Type B pancreatic cell (in vitro differentiated cells): ENCODE measurements at regions not wholly inside any gene's neighbourhood (a gene's known extent, or its start where the extent isn't known, plus 50 kb on each side); places are given as distances from the start of the nearest gene placed in this dataset.
"Not testable (repeated sequence)": the region's sequence is repeated elsewhere in the genome, so short reads cannot be mapped to it uniquely, and the experiment has no call there.

ENCODE experiments used
- DNase-seq: peaks from one replicate; pipeline ENCODE4 v3.0.0; 2021; ENCODE audit warnings: mixed read lengths; ENCODE audit not compliant: unreplicated experiment; ENCODE audit errors: extremely low spot score
- H3K27ac Mint-ChIP-seq: 2 replicates; pipeline ENCODE4 v1.8.0; 2021; ENCODE audit warnings: mild to moderate bottlenecking, mixed read lengths
- H3K27me3 Mint-ChIP-seq: 2 replicates; pipeline ENCODE4 v1.8.0; 2021; ENCODE audit warnings: mixed read lengths
- H3K36me3 Mint-ChIP-seq: 2 replicates; pipeline ENCODE4 v1.8.0; 2021; ENCODE audit warnings: mixed read lengths
- H3K4me1 Mint-ChIP-seq: one replicate; pipeline ENCODE4 v1.8.0; 2021; ENCODE audit warnings: mixed read lengths; ENCODE audit not compliant: unreplicated experiment
- H3K4me3 Mint-ChIP-seq: 2 replicates; pipeline ENCODE4 v1.8.0; 2021; ENCODE audit warnings: mild to moderate bottlenecking, mixed read lengths
- H3K9me3 Mint-ChIP-seq: 2 replicates; pipeline ENCODE4 v1.8.0; 2021; ENCODE audit warnings: mixed read lengths
- TF ChIP-seq, protein P1 (sequence below): fragments of 200-600 bp; sonication (generic); conservative IDR thresholded peaks from 2 replicates; pipeline ENCODE4 v1.5.0; 2021; ENCODE audit warnings: antibody characterized with exemption, mild to moderate bottlenecking

DNA sequence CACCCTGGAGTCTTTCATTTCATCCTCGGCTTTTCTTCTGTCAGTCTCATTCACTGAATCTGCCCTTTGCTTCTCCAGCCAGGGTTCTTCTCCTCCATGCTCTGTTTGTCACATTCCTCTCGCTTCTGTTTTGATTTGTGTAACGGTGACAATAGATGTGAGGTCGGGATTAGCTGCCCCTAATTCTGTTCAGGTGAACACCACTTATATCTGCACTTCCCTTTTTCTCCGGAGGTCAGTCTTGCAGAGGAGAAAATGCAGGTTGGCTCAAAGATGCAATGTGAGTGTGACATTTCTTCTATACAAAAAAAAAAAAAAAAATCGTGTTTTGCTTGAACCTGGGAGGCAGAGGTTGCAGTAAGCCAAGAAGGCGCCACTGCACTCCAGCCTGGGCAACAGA is 262.9 kb downstream of the ASMT start:
- peaks cover 6% of the 10 kb centered on the region for H3K27me3 Mint-ChIP-seq
- H3K4me3 Mint-ChIP-seq, result no peak overlapping the region
- no peaks in the 10 kb centered on the region for H3K36me3 Mint-ChIP-seq
- no peaks in the 10 kb centered on the region for H3K9me3 Mint-ChIP-seq
- H3K27ac Mint-ChIP-seq, result no peak overlapping the region
- TF ChIP-seq, protein P1, sequence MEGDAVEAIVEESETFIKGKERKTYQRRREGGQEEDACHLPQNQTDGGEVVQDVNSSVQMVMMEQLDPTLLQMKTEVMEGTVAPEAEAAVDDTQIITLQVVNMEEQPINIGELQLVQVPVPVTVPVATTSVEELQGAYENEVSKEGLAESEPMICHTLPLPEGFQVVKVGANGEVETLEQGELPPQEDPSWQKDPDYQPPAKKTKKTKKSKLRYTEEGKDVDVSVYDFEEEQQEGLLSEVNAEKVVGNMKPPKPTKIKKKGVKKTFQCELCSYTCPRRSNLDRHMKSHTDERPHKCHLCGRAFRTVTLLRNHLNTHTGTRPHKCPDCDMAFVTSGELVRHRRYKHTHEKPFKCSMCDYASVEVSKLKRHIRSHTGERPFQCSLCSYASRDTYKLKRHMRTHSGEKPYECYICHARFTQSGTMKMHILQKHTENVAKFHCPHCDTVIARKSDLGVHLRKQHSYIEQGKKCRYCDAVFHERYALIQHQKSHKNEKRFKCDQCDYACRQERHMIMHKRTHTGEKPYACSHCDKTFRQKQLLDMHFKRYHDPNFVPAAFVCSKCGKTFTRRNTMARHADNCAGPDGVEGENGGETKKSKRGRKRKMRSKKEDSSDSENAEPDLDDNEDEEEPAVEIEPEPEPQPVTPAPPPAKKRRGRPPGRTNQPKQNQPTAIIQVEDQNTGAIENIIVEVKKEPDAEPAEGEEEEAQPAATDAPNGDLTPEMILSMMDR, result no peak
- H3K4me1 Mint-ChIP-seq, result no peaks in the 10 kb centered on the region
- no peak for DNase-seq

DNA sequence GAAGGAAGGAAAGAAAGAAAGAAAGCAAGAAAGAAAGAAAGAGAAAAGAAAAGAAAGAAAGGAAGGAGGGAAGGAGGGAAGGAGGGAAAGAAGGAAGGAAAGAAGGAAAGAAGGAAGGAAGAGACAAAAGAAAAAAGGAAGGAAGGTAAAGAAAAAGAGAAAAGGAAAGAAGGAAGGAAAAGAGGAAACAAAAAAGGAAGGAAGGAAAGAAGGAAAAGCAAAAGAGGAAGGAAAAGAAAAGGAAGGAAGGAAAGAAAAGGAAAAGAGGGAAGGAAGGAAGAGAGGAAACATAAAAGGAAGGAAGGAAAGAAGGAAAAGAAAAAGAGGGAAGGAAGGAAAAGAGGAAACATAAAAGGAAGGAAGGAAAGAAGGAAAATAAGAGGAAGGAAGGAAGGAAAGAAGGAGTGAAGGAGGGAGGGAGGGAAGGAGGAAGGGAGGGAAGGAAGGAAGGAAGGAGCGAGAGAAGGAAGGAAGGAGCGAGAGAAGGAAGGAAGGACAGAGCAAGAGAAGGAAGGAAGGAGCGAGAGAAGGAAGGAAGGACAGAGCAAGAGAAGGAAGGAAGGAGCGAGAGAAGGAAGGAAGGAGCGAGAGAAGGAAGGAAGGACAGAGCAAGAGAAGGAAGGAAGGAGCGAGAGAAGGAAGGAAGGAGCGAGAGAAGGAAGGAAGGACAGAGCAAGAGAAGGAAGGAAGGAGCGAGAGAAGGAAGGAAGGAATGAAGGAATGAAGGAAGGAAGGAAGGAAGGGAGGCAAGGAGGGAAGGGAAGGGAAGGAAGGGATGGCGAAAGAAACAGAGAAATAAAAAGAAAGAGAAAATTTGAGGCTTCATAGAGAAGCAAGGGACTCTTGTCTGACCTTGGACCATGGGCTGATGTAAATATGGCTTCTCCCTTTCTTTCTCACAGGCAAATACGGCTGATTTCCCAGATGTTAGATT is 266.3 kb downstream of the ASMT start:
- not testable (repeated sequence) for H3K9me3 Mint-ChIP-seq, H3K4me3 Mint-ChIP-seq

DNA sequence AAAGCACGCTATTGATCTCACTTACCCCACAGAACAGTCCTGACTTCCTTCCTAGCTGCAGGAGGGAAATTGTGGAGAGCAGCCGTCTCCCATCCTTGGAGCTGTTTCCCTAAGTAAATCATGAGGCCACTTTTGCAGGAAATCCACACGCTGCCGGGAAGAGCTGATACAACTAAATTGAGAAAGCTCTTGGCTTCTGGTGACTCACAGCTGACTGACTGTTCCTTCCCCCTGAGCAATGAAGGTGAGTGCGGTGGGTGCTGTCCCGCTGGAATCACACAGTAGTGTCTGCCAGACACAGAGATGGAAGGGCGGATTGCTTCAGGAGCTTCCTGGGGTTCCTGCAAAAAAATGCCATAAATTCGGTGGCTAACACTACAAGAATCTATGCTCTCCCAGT is 268.9 kb downstream of the ASMT start:
- Mint-ChIP-seq H3K4me1 (no peaks in the 10 kb centered on the region), H3K27me3 (no peaks in the 10 kb centered on the region), H3K36me3 (no peaks in the 10 kb centered on the region), H3K9me3 (peaks cover 6% of the 10 kb centered on the region), H3K27ac (no peak overlapping the region), H3K4me3 (no peak overlapping the region)
- TF ChIP-seq, protein P1, result no peak
- DNase-seq, result no peak

More for the DNA sequence above, 266.3 kb downstream of the ASMT start:
- not testable (repeated sequence) for H3K4me1 Mint-ChIP-seq, DNase-seq, H3K27me3 Mint-ChIP-seq, H3K27ac Mint-ChIP-seq, H3K36me3 Mint-ChIP-seq

DNA sequence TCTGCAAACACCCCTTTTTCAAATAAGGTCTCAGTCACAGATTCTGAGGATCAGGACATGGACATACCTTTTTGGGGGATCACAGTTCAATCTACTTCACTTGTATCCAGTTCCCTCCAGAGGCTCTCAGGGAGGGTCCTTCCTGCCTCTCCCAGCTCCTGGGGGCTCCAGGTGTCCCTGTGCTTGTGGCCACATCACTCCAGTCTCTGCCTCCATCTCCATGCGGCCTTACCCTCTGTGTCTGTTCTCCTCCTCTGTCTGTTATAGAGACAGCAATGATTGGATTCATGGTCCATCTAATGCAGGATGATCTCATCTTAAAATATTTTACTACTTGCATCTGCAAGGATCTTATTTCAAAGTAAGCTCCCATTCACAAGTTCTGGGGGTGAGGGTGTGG is 269.6 kb downstream of the ASMT start:
- Mint-ChIP-seq H3K27ac (no peak overlapping the region), H3K4me1 (no peaks in the 10 kb centered on the region), H3K27me3 (no peaks in the 10 kb centered on the region), H3K36me3 (no peaks in the 10 kb centered on the region), H3K9me3 (peaks cover 6% of the 10 kb centered on the region), H3K4me3 (no peak overlapping the region)
- TF ChIP-seq, protein P1, result no peak
- no peak for DNase-seq

DNA sequence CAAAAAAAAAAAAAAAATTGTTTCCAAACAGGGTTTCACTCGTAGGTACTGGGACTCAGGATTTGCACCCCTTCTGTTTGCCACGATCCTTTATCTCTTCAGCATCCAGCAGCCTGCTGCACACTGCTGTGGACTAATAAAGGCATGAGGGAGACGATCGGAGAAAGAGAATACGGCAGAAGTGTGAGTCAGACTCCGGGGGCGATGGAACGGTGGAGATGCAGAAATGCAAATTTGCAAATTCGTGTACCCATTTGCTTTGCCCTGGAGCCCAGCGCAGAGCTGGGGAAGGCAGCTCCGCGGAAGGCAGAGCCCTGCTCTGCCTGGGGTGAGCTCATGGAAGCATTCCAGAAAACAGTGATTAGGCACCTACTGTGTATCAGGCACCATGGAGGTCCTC is 270.3 kb downstream of the ASMT start:
- Mint-ChIP-seq H3K4me1 (no peaks in the 10 kb centered on the region), H3K4me3 (no peak overlapping the region), H3K9me3 (peaks cover 6% of the 10 kb centered on the region), H3K27ac (no peak overlapping the region), H3K27me3 (no peaks in the 10 kb centered on the region), H3K36me3 (no peaks in the 10 kb centered on the region)
- DNase-seq, result no peak
- TF ChIP-seq, protein P1, result no peak

DNA sequence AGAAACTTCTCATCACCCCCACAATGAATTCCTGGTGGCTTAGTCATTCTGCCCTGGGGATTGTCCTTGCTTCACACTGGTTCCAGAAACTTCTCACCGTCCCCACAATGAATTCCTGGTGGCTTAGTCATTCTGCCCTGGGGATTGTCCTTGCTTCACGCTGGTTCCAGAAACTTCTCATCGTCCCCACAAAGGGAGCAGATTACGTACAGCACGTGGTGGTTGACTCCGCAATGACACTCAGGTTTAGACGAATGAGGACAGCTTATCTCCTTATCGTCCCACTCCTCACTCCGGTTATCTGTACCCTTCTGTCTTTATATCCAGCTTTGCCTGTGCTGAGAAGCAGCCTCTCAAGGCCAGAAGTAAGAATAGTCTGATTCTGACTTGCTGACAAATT is 273.4 kb downstream of the ASMT start:
- not testable (repeated sequence) for H3K4me3 Mint-ChIP-seq, H3K27ac Mint-ChIP-seq, H3K9me3 Mint-ChIP-seq, DNase-seq, H3K36me3 Mint-ChIP-seq, H3K4me1 Mint-ChIP-seq, H3K27me3 Mint-ChIP-seq
